ENCODE measurements at regions not wholly inside any gene's neighbourhood (a gene's known extent, or its start where the extent isn't known, plus 50 kb on each side); places are given as distances from the start of the nearest gene placed in this dataset.
"Not testable (repeated sequence)": the region's sequence is repeated elsewhere in the genome, so short reads cannot be mapped to it uniquely, and the experiment has no call there.

DNA sequence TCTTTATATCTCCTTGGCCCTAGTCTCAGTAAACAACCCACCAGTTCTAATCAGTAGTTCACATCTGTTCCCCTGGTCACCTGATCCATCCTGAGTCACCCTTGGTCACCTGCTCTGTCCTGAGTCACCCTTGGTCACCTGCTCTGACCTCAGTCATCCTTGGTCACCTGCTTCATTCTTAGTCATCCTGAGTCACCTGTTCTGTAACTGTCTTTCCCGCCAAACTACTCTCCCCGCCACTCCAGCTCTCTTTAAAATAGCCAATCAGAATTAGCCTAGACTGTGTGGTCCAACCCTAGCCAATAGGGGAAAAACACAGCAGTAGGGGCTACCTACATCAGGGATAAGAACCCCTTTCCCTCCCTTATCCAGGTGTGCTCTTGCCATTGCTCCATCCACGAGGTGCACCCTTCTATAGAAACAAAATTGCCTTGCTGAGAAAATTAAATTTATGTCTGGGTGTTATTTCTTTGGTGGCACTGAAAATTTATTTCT lies 245.4 kb upstream of the DIO3 start:
- H3K4me3 Mint-ChIP-seq = no peak overlapping the region
- peaks cover 23% of the 10 kb centered on the region for H3K27me3 Mint-ChIP-seq
- no peaks in the 10 kb centered on the region for H3K36me3 Mint-ChIP-seq (ENCODE audit: low read depth)
- no peak overlapping the region for H3K27ac Mint-ChIP-seq
- H3K9me3 Mint-ChIP-seq = peaks cover 10% of the 10 kb centered on the region
- no peak for DNase-seq
- H3K4me1 Mint-ChIP-seq (ENCODE audit: low read depth) = no peaks in the 10 kb centered on the region

GRCh38 chr14:101318271-101318670 lies 243.0 kb upstream of the DIO3 start:
- no peaks in the 10 kb centered on the region for H3K36me3 Mint-ChIP-seq (ENCODE audit: low read depth)
- H3K27ac Mint-ChIP-seq = no peak overlapping the region
- no peaks in the 10 kb centered on the region for H3K4me1 Mint-ChIP-seq (ENCODE audit: low read depth)

DNA sequence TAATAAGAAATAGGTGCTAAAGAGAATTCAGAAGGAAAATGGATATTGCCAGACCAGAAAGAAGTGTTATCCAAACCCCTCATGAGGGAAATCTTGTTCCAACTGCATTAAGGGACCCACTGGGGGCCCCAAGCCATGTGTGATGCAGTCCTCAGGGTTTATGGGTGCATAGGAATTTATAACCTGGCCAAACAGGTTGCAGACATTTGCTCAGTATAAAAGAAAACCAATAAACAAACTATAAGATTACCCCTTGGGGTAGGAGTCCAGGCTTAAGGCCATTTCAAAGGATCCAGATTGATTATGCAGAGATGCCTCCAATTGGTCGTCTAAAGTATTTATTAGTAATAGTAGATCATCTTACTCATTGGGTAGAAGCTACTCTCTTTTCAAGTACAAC lies 240.9 kb upstream of the DIO3 start:
- peaks cover 26% of the 10 kb centered on the region for H3K9me3 Mint-ChIP-seq
- H3K27me3 Mint-ChIP-seq = peaks cover 16% of the 10 kb centered on the region
- no peaks in the 10 kb centered on the region for H3K36me3 Mint-ChIP-seq (ENCODE audit: low read depth)
- H3K4me1 Mint-ChIP-seq (ENCODE audit: low read depth) = no peaks in the 10 kb centered on the region
- no peak for DNase-seq
- no peak overlapping the region for H3K4me3 Mint-ChIP-seq
- no peak overlapping the region for H3K27ac Mint-ChIP-seq

More at GRCh38 chr14:101318271-101318670, 243.0 kb upstream of the DIO3 start:
- H3K9me3 Mint-ChIP-seq = peaks cover 17% of the 10 kb centered on the region
- no peak overlapping the region for H3K4me3 Mint-ChIP-seq
- DNase-seq = no peak
- H3K27me3 Mint-ChIP-seq = peaks cover 25% of the 10 kb centered on the region

GRCh38 chr14:101322223-101322622 lies 239.1 kb upstream of the DIO3 start:
- peaks cover 16% of the 10 kb centered on the region for H3K27me3 Mint-ChIP-seq
- H3K27ac Mint-ChIP-seq = no peak overlapping the region
- H3K36me3 Mint-ChIP-seq (ENCODE audit: low read depth) = no peaks in the 10 kb centered on the region

GRCh38 chr14:101323111-101323510 lies 238.2 kb upstream of the DIO3 start:
- Mint-ChIP-seq H3K27me3 (peaks cover 10% of the 10 kb centered on the region), H3K4me3 (no peak overlapping the region), H3K27ac (no peak overlapping the region)

More at GRCh38 chr14:101322223-101322622, 239.1 kb upstream of the DIO3 start:
- Mint-ChIP-seq H3K4me3 (no peak overlapping the region), H3K4me1 (ENCODE audit: low read depth) (no peaks in the 10 kb centered on the region), H3K9me3 (peaks cover 24% of the 10 kb centered on the region)
- no peak for DNase-seq

DNA sequence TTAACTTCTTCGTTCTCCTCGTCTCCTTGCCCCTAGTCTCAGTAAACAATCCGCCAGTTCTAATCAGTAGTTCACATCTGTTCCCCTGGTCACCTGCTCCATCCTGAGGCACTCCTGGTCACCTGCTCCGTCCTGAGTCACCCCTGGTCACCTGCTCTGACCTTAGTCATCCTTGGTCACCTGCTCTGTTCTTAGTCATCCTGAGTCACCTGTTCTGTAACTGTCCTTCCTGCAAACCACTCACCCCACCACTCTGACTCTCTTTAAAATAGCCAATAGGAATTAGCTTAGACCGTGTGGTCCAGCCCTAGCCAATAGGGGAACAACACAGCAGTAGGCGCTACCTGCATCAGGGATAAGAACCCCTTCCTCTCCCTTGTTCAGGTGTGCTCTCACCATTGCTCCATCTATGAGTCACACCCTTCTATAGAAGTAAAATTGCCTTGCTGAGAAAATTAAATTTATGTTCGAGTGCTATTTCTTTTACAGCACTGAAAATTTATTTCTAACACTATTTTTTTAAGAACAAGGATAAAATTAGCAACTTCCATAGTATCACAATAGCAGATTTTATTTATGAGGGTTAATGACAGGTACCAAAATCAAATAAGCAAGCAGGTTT lies 237.6 kb upstream of the DIO3 start:
- not testable (repeated sequence) for H3K4me3 Mint-ChIP-seq; H3K4me1 Mint-ChIP-seq (ENCODE audit: low read depth); H3K27me3 Mint-ChIP-seq; H3K27ac Mint-ChIP-seq; H3K36me3 Mint-ChIP-seq (ENCODE audit: low read depth); DNase-seq
- peaks cover 24% of the 10 kb centered on the region for H3K9me3 Mint-ChIP-seq

More at GRCh38 chr14:101323111-101323510, 238.2 kb upstream of the DIO3 start:
- no peak for DNase-seq
- H3K4me1 Mint-ChIP-seq (ENCODE audit: low read depth) = no peaks in the 10 kb centered on the region
- no peaks in the 10 kb centered on the region for H3K36me3 Mint-ChIP-seq (ENCODE audit: low read depth)
- peaks cover 24% of the 10 kb centered on the region for H3K9me3 Mint-ChIP-seq

GRCh38 chr14:101325319-101325718 lies 236.0 kb upstream of the DIO3 start:
- H3K27me3 Mint-ChIP-seq = peaks cover 5% of the 10 kb centered on the region
- no peaks in the 10 kb centered on the region for H3K36me3 Mint-ChIP-seq (ENCODE audit: low read depth)
- no peak overlapping the region for H3K4me3 Mint-ChIP-seq
- no peak overlapping the region for H3K27ac Mint-ChIP-seq
- peaks cover 24% of the 10 kb centered on the region for H3K9me3 Mint-ChIP-seq
- no peaks in the 10 kb centered on the region for H3K4me1 Mint-ChIP-seq (ENCODE audit: low read depth)
- DNase-seq = no peak

- no peaks in the 10 kb centered on the region for H3K36me3 Mint-ChIP-seq (ENCODE audit: low read depth)
- H3K27me3 Mint-ChIP-seq = peaks cover 15% of the 10 kb centered on the region
- DNase-seq = no peak
- no peak overlapping the region for H3K4me3 Mint-ChIP-seq
- no peak overlapping the region for H3K27ac Mint-ChIP-seq
- H3K4me1 Mint-ChIP-seq (ENCODE audit: low read depth) = no peaks in the 10 kb centered on the region
- H3K9me3 Mint-ChIP-seq = peaks cover 15% of the 10 kb centered on the region
Measured at GRCh38 chr14:101328412-101329028, 232.8 kb upstream of the DIO3 start.

- no peak overlapping the region for H3K27ac Mint-ChIP-seq
- no peaks in the 10 kb centered on the region for H3K36me3 Mint-ChIP-seq (ENCODE audit: low read depth)
- DNase-seq = no peak
- peaks cover 30% of the 10 kb centered on the region for H3K27me3 Mint-ChIP-seq
- no peaks in the 10 kb centered on the region for H3K4me1 Mint-ChIP-seq (ENCODE audit: low read depth)
- H3K4me3 Mint-ChIP-seq = no peak overlapping the region
- peaks cover 2% of the 10 kb centered on the region for H3K9me3 Mint-ChIP-seq
Measured at GRCh38 chr14:101330416-101331140, 230.7 kb upstream of the DIO3 start.

- DNase-seq = no peak
- H3K27ac Mint-ChIP-seq = no peak overlapping the region
- no peaks in the 10 kb centered on the region for H3K36me3 Mint-ChIP-seq (ENCODE audit: low read depth)
- H3K27me3 Mint-ChIP-seq = peaks cover 31% of the 10 kb centered on the region
- H3K9me3 Mint-ChIP-seq = no peaks in the 10 kb centered on the region
- no peak overlapping the region for H3K4me3 Mint-ChIP-seq
- no peaks in the 10 kb centered on the region for H3K4me1 Mint-ChIP-seq (ENCODE audit: low read depth)
Measured at GRCh38 chr14:101331141-101331525, 230.2 kb upstream of the DIO3 start.

GRCh38 chr14:101331661-101332169 lies 229.6 kb upstream of the DIO3 start:
- H3K4me3 Mint-ChIP-seq = no peak overlapping the region
- no peak for DNase-seq
- H3K4me1 Mint-ChIP-seq (ENCODE audit: low read depth) = no peaks in the 10 kb centered on the region
- no peaks in the 10 kb centered on the region for H3K36me3 Mint-ChIP-seq (ENCODE audit: low read depth)
- no peaks in the 10 kb centered on the region for H3K9me3 Mint-ChIP-seq
- H3K27me3 Mint-ChIP-seq = peaks cover 34% of the 10 kb centered on the region
- no peak overlapping the region for H3K27ac Mint-ChIP-seq

- Mint-ChIP-seq H3K4me1 (ENCODE audit: low read depth) (no peaks in the 10 kb centered on the region), H3K27ac (no peak overlapping the region), H3K27me3 (peaks cover 39% of the 10 kb centered on the region), H3K36me3 (ENCODE audit: low read depth) (no peaks in the 10 kb centered on the region), H3K9me3 (no peaks in the 10 kb centered on the region), H3K4me3 (no peak overlapping the region)
- no peak for DNase-seq
Measured at GRCh38 chr14:101332281-101332680, 229.0 kb upstream of the DIO3 start.

DNA sequence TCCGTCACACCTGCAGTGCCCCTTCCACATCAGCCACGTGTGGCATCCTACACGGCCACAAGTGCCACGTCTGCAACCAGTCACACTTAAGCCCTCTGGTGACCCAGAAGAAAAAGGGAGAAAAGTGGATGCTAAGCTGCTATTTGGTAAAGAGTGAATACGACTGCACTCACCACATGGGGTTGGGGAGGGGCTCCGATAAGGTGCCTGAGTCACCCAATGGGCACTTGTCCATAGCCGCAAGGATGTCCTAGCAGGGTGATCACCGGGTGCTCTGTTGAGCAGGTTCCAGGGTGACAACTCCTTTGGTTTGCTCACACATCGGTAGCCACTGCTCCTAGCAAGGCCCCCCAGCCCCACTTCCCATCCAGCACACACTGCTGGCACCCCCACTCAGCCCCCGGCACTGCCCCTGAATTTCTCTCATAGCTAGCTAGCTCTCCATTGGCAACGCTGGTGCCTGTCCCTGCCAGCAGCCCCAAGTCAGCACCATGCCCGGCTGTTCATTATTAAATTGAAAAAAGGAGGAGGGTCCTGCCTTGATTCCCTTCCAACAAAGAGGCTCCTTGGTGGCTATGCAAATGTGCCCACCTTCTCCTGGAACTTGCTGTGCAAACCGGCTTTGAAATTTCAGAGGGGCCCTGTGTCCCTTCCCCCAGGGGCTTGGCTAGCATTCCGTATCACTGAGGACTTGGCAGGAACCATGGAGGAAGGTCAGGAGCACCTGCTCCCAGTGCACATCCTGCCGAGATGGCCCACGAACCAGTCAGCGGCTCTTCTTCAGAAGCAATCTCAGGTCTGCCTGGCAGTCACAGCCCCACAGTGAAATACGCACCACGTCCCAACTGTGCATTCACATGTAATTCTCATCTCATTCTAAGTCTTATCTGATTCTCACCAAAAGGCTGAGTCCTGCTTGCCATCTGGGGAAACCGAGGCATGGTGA lies 227.7 kb upstream of the DIO3 start:
- Mint-ChIP-seq H3K36me3 (ENCODE audit: low read depth) (no peaks in the 10 kb centered on the region), H3K4me1 (ENCODE audit: low read depth) (no peaks in the 10 kb centered on the region), H3K27me3 (peaks cover 46% of the 10 kb centered on the region), H3K9me3 (no peaks in the 10 kb centered on the region), H3K4me3 (no peak overlapping the region), H3K27ac (no peak overlapping the region)
- no peak for DNase-seq

GRCh38 chr14:101334656-101335055 lies 226.6 kb upstream of the DIO3 start:
- Mint-ChIP-seq H3K4me1 (ENCODE audit: low read depth) (no peaks in the 10 kb centered on the region), H3K4me3 (no peak overlapping the region), H3K9me3 (no peaks in the 10 kb centered on the region), H3K36me3 (ENCODE audit: low read depth) (no peaks in the 10 kb centered on the region), H3K27me3 (peaks cover 55% of the 10 kb centered on the region), H3K27ac (no peak overlapping the region)
- no peak for DNase-seq
